HUES64 (cell line): ENCODE measurements at regions not wholly inside any gene's neighbourhood (a gene's known extent, or its start where the extent isn't known, plus 50 kb on each side); places are given as distances from the start of the nearest gene placed in this dataset.

Experiments used
- H3K27ac ChIP-seq: 2 replicates; pipeline ENCODE4 v1.7.0; 2013; ENCODE audit warnings: low read depth, low read length, inconsistent platforms
- H3K27me3 ChIP-seq: 2 replicates; pipeline ENCODE4 v1.6.1; 2013; ENCODE audit warnings: mild to moderate bottlenecking, low read length; ENCODE audit not compliant: insufficient read depth
- H3K36me3 ChIP-seq: 2 replicates; pipeline ENCODE4 v1.6.1; 2013; ENCODE audit warnings: mild to moderate bottlenecking, low read length; ENCODE audit not compliant: insufficient read depth
- H3K4me1 ChIP-seq: 2 replicates; pipeline ENCODE4 v1.6.1; 2013; ENCODE audit warnings: mild to moderate bottlenecking, low read length, moderate library complexity; ENCODE audit not compliant: insufficient read depth
- H3K4me3 ChIP-seq: 2 replicates; pipeline ENCODE4 v1.5.1; 2013; ENCODE audit warnings: mild to moderate bottlenecking, low read length, moderate library complexity
- H3K9ac ChIP-seq: 2 replicates; pipeline ENCODE4 v1.6.1; 2013; ENCODE audit warnings: mild to moderate bottlenecking, low read depth, low read length
- H3K9me3 ChIP-seq: 2 replicates; pipeline ENCODE4 v1.6.1; 2013; ENCODE audit warnings: low read depth, low read length; ENCODE audit not compliant: insufficient read depth
- WGBS: fragments of 150-250, 120-280 bp; methylation state at CpG from one replicate; pipeline ENCODE4 v1.1.7; 2013; ENCODE audit warnings: missing lambda C conversion rate; 5-methylcytosine and 5-hydroxymethylcytosine counted together

GRCh38 chr1:115218699-115219098, 119.3 kb downstream of the NGF start:
- no peaks in the 10 kb centered on the region for H3K27me3 ChIP-seq
- WGBS = 96% methylated on average over 3 of the region's 3 CpGs

GRCh38 chr1:115218034-115218405, 120.0 kb downstream of the NGF start:
- peaks cover 10% of the 10 kb centered on the region; the same call in 1 of the 2 replicates for H3K4me1 ChIP-seq
- no peaks in the 10 kb centered on the region for H3K9me3 ChIP-seq
- H3K36me3 ChIP-seq = no peaks in the 10 kb centered on the region
- no peak overlapping the region for H3K4me3 ChIP-seq
- H3K27ac ChIP-seq = no peak overlapping the region
- no peak overlapping the region for H3K9ac ChIP-seq
- H3K27me3 ChIP-seq = no peaks in the 10 kb centered on the region
- 97% methylated on average over 6 of the region's 6 CpGs for WGBS

More at GRCh38 chr1:115218699-115219098, 119.3 kb downstream of the NGF start:
- H3K9me3 ChIP-seq = no peaks in the 10 kb centered on the region
- H3K4me3 ChIP-seq = no peak overlapping the region
- peaks cover 10% of the 10 kb centered on the region; the same call in 1 of the 2 replicates for H3K4me1 ChIP-seq
- H3K36me3 ChIP-seq = no peaks in the 10 kb centered on the region
- H3K9ac ChIP-seq = no peak overlapping the region
- no peak overlapping the region for H3K27ac ChIP-seq

- 91% methylated on average over 11 of the region's 11 CpGs for WGBS
- Histone ChIP-seq H3K4me3 (no peak overlapping the region), H3K9me3 (no peaks in the 10 kb centered on the region), H3K36me3 (no peaks in the 10 kb centered on the region), H3K4me1 (peaks cover 10% of the 10 kb centered on the region; the same call in 1 of the 2 replicates), H3K27me3 (no peaks in the 10 kb centered on the region), H3K27ac (no peak overlapping the region), H3K9ac (no peak overlapping the region)
Measured at GRCh38 chr1:115217150-115218033, 120.7 kb downstream of the NGF start.

- H3K4me3 ChIP-seq = no peak overlapping the region
- H3K27ac ChIP-seq = no peak overlapping the region
- H3K9me3 ChIP-seq = no peaks in the 10 kb centered on the region
- no peak overlapping the region for H3K9ac ChIP-seq
- H3K4me1 ChIP-seq = peaks cover 10% of the 10 kb centered on the region; the same call in 1 of the 2 replicates
- H3K36me3 ChIP-seq = no peaks in the 10 kb centered on the region
- WGBS = 95% methylated on average over 4 of the region's 4 CpGs
- no peaks in the 10 kb centered on the region for H3K27me3 ChIP-seq
Measured at GRCh38 chr1:115215703-115216521, 122.1 kb downstream of the NGF start.

- Histone ChIP-seq H3K9me3 (no peaks in the 10 kb centered on the region), H3K9ac (no peak overlapping the region), H3K4me1 (0 out of 2 replicates have a peak, but pooled peaks cover 8% of the 10 kb centered on the region), H3K27ac (no peak overlapping the region), H3K4me3 (no peak overlapping the region), H3K27me3 (no peaks in the 10 kb centered on the region), H3K36me3 (no peaks in the 10 kb centered on the region)
- 95% methylated on average over 3 of the region's 3 CpGs for WGBS
Measured at GRCh38 chr1:115215110-115215509, 122.9 kb downstream of the NGF start.

- WGBS = 87% methylated on average over 1 of the region's 1 CpG
- Histone ChIP-seq H3K27me3 (no peaks in the 10 kb centered on the region), H3K4me1 (no peaks in the 10 kb centered on the region), H3K4me3 (no peak overlapping the region), H3K9me3 (no peaks in the 10 kb centered on the region), H3K9ac (no peak overlapping the region), H3K27ac (no peak overlapping the region), H3K36me3 (no peaks in the 10 kb centered on the region)
Measured at GRCh38 chr1:115214098-115214497, 124.0 kb downstream of the NGF start.

DNA sequence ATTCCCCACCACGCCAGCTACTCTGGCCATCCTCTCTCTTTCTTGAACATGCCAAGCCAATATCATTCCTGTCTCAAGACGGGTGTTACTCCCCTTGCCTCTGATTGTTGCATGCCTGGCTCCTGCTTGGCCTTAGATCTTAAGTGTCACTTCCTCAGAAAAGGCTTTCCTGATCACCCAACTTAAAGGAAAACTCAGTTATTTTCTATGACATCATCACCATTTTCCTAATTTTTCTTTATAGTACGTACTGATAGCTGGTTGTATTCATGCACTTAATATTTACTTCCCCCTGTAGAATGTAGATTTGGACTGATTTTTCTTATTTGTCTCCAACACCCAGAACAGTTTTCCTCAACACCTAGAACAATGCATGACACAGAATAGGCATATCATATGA, 123.8 kb upstream of the TSPAN2 start:
- no peaks in the 10 kb centered on the region for H3K27me3 ChIP-seq
- 88% methylated on average over 3 of the region's 3 CpGs for WGBS
- no peak overlapping the region for H3K9ac ChIP-seq
- H3K36me3 ChIP-seq = no peaks in the 10 kb centered on the region
- no peaks in the 10 kb centered on the region for H3K9me3 ChIP-seq
- no peaks in the 10 kb centered on the region for H3K4me1 ChIP-seq
- H3K27ac ChIP-seq = no peak overlapping the region
- H3K4me3 ChIP-seq = no peak overlapping the region

DNA sequence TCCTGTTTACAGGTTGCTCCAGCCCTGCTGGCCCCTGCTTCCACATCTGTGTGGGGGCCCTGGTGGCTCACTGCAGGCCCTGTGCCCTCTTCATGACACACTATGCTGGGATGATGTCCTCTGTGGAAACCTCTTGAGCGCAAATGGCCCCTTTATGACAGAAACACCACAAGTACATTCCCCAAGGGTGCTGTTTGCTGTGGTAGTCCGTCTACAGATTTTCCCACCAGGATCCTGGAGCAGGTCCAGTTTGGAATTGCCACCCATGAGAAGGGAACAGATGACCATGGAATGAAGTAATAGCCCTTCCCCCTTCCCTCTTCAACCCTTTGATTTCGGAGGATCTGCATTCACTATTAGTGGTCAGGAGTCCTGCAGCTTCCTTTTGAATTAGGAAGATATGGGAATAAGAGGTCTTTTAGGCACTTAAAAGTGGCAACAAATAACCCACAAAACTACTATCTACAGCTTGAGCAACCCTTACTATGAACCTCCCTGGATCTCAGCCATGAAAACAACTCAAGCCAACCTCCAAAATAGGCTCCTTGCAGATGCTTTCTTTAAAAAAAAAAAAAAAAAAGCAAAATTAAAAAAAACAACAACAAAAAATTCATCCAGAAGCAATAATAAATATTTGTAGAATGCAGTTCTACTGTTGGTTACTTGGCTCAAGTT, 121.9 kb upstream of the TSPAN2 start:
- Histone ChIP-seq H3K9me3 (no peaks in the 10 kb centered on the region), H3K4me3 (no peak overlapping the region), H3K27ac (no peak overlapping the region), H3K27me3 (no peaks in the 10 kb centered on the region), H3K36me3 (no peaks in the 10 kb centered on the region), H3K4me1 (no peaks in the 10 kb centered on the region), H3K9ac (no peak overlapping the region)
- WGBS = 96% methylated on average over 2 of the region's 3 CpGs

GRCh38 chr1:115210302-115210711, 121.0 kb upstream of the TSPAN2 start:
- Histone ChIP-seq H3K4me1 (no peaks in the 10 kb centered on the region), H3K9ac (no peak overlapping the region), H3K4me3 (no peak overlapping the region), H3K27ac (no peak overlapping the region), H3K36me3 (no peaks in the 10 kb centered on the region), H3K9me3 (no peaks in the 10 kb centered on the region), H3K27me3 (no peaks in the 10 kb centered on the region)
- WGBS = 90% methylated on average over 4 of the region's 4 CpGs

GRCh38 chr1:115204513-115204912, 115.2 kb upstream of the TSPAN2 start:
- 83% methylated on average over 1 of the region's 1 CpG for WGBS

GRCh38 chr1:115203287-115203686, 114.0 kb upstream of the TSPAN2 start:
- 100% methylated on average over 1 of the region's 1 CpG for WGBS

More at GRCh38 chr1:115204513-115204912, 115.2 kb upstream of the TSPAN2 start:
- Histone ChIP-seq H3K9me3 (no peaks in the 10 kb centered on the region), H3K4me1 (no peaks in the 10 kb centered on the region), H3K36me3 (no peaks in the 10 kb centered on the region), H3K4me3 (no peak overlapping the region), H3K9ac (no peak overlapping the region), H3K27me3 (no peaks in the 10 kb centered on the region), H3K27ac (no peak overlapping the region)

More at GRCh38 chr1:115203287-115203686, 114.0 kb upstream of the TSPAN2 start:
- no peak overlapping the region for H3K27ac ChIP-seq
- no peaks in the 10 kb centered on the region for H3K9me3 ChIP-seq
- no peaks in the 10 kb centered on the region for H3K27me3 ChIP-seq
- H3K9ac ChIP-seq = no peak overlapping the region
- H3K36me3 ChIP-seq = no peaks in the 10 kb centered on the region
- no peak overlapping the region for H3K4me3 ChIP-seq
- H3K4me1 ChIP-seq = no peaks in the 10 kb centered on the region
